NCI-H2171 (cell line): ENCODE measurements at regions not wholly inside any gene's neighbourhood (a gene's known extent, or its start where the extent isn't known, plus 50 kb on each side); places are given as distances from the start of the nearest gene placed in this dataset.

Experiments used
- DNase-seq: peaks from one replicate; lab custom pipeline; 2025; lab: John Stamatoyannopoulos, UW

DNA sequence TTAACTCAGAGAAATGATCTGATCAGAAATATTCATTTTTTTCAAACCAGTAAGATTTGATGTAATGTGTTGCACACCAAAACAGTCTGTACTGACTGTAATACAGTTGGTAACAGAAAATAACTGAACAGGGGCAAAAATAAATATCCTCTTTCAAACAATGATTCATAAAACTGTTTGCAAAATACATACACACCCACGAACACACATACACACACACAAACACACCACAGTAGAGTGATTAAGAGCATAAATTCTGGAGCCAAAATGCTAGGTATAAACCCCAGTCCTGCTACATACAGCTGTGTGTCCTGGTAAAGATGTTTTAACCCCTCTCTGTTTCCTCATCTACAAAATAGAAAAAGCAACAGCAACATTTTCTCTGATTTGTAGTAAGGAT is 376.6 kb downstream of the PDGFC start:
- DNase-seq = no peak

DNA sequence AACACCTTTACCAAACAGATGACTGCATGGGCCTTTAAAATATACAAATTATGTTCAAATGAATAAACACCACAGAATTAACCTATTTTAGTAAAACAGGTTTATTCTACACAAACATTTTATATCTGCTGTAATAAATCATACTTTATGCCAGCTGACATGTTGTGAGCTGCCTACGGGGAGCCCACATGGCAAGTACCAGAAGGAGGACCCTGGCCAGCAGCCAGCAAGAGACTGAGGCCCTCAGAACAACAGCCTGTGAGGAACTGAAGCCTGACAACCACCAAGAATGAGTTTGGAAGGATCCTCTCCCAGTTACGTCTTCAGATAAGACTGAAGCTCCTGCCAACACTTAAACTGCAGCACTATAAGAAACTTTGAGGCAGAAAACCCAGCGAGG is 377.0 kb downstream of the PDGFC start:
- peak; percentile 76 for DNase-seq

DNA sequence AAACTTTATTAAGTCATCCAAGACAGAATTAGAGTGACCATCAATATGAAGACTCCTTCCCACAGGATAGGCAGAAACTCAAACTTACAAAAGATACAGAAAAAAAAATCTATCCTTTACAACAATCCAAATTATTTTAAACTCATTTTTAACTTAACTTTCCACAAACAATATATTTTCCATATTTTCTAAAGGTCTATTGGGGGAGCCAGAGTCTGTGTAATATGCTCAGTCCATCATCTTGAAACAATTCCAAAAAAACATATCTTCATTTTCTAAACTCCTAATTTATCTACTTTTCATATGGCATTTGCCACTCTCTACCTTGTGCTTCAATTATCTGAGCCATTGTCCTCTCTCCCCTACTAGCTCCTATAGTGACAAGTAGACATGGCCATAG is 378.1 kb downstream of the PDGFC start:
- no peak for DNase-seq

DNA sequence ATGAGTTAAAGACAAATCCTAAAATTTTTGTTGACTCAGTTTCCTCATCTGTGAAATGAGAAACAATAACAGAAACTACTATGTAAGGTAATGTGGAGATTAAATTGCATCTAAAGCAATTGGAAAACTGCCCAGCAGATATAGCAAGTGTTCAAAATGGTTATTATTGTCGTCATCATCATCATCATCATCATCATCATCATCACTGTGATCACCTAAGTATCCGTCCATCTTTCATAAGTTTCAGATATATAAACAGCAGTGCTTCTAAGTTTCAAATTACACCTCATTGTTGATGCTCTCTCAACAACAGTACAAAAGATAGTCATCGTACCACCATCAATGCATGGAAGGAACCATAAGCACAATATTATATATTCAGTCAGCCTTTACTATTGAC is 379.9 kb downstream of the PDGFC start:
- DNase-seq = no peak

DNA sequence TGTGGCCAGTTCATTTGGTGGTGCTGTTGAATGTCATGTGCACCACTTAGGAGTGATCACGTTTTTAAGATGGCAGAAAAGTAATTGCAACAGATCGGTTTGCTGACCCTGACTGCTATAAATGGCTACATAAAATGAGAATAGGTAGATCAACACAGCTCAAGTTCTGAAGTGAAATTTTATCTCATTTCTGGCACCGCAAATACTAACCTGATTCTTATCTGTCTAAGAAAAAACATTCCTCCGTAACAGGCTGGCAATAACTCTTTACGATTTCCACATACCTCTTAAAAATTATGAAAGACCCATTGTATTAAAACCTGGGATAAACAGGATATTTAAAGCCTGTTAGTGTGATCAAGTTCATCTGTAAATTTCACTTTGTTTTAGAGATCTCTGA is 387.5 kb downstream of the PDGFC start:
- DNase-seq = no peak

DNA sequence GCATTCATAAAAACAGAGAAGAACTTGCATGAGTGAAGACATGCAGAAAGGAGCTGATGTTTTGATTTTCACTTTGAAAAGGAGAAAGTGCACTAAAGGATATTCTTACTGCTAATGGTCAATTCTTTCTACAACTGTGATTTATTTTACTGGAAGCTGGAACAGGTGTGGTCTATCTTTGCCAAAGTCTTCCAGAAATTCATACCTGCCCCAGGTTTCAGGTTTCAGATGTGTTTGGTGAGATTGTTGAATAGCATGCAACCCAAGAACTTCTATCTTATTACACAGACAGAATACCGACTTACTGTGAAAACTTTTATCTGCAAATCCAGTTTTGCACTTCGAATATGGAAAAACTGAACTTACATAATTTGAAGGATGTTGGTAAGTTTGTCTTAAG is 388.3 kb downstream of the PDGFC start:
- DNase-seq = no peak

DNA sequence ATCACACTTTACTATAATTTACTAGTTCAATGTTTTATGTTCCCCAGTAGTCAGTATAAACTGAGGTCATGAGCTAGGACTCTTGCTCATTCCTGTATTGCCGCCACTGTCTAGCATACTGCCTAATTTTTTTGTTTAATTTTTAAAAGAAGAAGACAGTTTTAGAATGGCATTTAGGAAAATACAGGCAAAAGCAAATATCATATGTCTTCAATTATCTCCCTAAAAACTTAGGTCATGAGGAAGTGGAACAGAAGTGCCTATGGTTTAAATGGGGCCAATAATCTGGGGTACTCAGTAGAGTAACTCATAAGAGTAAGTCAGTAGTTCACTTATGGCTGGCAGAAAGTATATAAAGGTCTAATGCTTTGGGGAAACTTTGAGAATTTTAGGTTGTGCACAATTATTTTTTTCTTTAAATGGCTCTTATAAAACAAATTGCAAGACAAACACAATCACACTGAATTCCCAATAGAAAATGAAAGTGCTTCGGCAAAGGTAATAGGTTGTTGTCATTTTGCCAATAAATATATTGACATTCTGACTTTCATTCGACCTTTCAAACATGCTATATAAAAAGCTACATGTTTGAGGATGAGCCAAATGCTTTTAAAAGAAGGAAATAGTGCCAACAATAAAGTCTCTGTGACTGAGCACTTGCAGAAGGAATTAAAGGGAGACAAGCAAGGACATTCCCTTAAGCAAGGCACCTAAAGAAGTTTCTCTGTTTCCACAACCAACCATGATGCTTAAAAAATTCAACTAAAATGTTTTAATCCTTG is 390.1 kb downstream of the PDGFC start:
- no peak for DNase-seq

DNA sequence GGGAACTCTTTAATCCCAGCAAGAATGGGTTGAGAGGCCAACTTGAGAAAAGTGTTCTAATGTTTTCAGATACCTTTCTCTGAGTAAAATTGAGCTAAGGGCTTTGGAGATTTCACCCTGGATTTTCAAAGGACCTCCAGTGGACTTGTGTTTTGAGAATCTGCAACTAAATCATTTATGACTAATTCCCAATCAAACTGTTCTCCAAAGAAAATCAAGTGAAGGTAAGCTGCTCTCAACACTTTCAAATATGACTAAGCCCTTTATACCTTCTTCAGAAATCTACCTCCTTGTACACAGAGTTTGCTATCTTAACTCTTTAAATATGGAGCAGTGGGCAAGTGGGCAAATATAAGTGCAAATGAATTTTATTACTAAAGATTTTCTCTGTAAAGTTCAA is 392.9 kb downstream of the PDGFC start:
- DNase-seq = no peak

DNA sequence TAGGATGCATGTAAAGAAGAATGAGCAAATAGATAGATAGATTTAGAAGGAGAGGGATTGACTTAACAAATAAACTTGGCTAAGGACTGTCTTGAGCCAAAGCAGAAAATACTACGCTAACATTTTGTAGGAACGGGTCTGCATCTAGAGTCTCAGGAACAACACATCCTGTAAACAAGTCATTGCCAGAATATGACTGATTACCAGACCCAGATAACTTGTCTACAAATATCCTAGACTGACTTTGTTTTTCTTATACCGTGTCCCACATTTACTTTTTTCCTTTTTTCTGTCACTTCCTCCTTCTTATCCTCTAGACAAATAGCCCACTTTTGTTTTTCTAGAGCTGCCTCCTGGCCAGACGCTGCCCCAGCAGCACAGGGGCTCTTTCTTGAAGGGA is 393.6 kb downstream of the PDGFC start:
- no peak for DNase-seq

DNA sequence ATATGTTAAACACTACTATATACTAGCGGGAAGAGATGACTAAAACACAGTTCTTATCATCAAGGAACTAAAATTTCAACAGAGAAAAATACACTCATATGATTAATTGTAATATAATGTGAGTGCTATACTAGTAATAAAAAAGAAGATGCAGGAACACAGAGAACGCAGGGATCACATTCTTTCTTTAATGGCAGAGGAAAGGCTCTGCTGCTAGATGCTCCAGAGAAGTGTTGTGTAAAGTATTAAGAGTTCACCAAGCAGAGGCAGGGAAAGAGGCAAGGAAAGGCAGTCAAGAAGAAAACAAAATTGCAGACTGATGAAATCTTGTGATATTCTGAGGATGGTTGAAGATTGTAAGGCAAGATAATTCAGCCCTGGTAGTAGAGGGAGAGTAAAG is 394.7 kb downstream of the PDGFC start:
- DNase-seq = no peak

DNA sequence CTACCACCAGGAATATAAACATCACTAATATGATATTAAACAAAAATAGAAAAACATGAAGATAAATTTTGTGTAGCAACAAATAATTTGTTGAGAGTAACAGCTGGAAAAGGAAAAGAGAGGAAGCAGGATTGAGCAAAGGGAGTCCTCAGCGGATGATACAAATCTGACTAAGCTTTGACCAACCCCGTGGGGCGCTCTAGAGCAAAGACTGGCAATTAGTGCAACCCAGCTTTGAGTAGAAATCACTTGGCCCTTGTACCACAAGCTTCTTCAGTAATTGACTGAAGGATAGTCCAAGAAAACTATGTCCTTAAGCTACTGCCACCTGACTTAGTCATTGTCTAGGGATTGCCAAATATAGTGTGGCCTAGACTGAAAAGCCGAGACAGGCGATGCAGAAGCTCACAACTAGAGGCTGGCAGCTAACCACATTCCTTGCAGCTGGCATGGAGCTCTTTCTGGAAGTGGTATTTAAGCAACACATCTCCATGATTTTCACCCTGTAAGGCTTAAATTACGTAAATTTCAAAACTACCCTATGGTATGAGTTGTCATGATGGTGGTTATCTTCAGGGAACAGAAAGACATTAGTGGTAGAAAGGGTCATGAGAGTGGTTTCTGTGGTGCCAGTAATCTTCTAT is 396.0 kb downstream of the PDGFC start:
- DNase-seq = no peak

DNA sequence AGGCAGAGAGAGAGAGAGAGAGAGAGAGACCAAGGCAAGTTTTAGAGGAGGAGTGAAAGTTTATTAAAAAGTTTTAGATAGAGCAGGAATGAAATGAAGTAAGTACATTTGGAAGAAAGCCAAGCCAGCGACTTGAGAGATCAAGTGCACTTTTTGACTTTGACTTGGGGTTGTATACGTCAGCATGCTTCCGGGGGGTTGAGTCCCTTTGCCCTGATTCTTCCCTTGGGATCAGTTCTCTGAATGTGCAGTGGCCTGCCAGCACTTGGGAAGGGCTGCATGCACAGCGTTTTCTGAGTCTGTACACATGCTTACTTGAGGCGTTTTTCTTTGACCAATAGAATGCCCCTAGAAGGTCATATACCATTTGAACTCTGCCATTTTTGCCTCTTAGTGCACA is 400.5 kb downstream of the PDGFC start:
- no peak for DNase-seq

DNA sequence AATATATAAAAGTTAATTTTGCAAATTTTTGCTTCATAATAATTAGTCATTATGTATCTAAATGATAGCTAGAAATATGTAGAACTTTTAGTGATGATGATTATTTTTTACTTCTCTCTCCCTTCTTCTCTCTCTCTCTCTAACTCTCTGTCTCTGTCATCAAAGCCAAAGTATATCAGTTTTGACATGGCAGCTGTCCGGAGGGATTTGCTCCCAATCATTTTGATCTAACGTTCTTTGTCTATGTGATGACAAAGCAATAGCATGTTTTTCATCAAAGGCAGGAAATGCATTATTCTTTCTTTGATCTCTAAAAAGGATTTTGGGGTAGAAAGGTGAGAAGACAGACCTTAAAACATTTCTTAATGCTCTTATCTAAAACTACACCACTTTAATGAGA is 402.1 kb downstream of the PDGFC start:
- DNase-seq = no peak

DNA sequence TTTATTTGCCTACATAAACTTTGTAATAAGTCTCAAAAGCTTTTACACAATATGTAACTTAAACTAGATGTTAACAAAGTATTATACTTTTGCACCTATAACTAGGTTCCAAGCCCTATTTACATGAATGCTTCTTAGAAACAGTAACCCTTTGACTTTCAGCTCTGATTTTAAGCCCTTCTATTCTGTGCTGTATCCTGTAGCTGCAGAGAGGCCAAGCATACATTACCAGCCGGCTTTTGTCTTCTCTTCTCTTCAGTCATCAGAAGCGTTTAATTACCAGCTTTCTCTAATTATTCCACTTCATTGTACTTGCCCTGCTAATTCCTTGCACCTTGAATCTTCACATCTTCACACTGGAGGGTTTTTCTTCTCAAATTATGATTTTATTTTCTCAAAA is 403.1 kb downstream of the PDGFC start:
- no peak for DNase-seq

DNA sequence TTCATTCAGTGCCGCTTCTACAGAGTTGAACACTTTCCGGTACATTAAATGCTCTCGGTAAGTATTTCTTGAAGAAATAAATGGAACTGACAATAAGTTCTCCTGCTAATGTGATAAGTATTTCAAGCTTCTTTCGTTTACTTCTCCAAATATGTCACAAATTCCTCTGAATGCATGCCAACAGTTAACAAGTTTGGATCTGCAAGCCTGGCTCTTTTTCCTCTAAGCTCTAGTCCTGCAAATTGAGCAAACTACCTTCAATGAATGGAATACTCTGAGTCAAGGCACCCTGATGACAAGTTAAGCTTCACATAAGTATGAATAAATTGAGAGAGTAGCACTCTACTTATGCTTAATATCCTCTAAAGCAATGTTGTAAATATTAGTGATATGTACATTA is 403.6 kb downstream of the PDGFC start:
- DNase-seq = no peak

DNA sequence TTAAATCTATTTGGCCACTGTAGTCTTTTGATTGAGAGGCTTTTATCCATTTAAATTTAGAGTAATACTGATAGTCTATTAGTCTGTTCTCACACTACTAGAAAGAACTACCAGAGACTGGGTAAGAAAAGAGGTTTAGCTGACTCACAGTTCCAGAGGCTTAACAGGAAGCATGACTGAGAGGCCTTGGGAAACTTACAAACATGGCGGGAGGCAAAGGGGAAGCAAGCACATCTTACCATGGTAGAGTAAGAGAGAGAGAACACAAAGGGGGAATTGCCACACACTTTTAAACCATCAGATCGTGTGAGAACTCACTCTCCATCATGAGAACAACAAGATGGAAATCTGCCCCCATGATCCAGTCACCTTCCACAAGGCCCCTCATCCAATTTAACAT is 410.9 kb downstream of the PDGFC start:
- no peak for DNase-seq

DNA sequence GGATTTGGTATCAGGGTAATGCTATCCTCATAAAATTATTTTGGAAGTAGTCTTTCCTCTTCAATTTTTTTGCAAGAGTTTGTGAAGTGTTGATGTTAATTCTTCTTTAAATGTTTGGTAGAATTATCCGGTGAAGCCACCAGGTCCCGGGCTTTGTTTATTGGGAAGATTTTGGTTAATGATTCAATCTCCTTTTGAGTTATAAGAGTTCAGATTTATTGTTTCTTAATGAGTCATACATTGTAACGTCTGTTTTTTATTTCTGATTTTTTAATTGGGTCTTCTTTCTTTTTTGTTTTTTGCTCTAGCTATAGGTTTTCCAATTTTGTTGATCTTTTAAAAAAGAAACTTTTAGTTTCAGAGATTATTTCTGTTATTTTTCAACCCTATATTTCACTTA is 412.3 kb downstream of the PDGFC start:
- no peak for DNase-seq

DNA sequence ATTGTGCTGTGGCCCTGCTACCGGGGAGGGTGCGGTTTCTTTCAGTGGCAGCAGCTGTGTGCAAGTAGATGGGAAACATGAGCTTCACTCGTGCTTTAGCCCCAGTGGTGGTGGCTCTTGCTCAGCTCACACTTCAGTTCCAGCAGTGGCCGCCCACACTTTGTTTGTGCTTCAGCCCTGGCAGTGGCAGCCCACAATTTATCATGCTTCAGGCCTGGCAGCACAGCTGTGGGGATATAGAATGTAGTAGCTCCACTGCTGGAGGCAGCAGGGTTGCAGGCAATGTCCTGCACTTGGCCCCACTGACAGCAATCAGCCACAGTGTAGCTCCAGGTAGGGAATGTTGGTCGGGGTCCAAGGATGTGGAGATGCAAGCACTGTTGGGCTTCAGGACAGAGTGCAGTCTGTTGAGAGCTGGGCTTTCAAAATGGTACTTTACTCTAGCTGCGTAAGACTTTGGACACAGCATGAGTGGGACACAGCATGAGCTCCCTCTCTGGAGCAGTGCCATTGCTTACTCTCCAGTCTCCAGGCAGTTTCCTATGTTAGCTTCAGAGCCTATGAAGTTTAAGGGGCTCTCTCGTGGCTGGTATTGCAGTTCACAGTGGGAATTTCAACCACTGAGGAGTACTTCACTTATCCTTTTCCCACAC is 413.1 kb downstream of the PDGFC start:
- DNase-seq = no peak

DNA sequence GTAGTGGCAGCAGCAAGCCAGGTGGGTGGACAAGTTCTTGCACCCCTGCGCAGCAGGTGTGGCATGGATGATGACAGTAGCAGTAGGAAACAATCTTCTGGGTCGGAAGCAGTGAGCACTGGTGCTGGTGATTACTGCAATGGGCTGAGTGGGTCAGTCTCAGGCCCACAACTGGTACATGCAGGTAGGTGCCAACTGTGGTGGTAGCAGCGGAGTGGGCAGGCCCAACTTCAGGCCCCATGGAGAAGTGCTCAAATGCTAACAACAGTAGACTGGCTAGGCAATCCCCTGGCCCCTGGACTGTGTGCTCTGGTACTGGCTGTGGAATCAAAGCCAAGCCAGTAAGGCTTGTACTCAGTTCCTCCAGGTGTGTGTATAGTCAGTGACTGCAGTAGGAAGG is 413.7 kb downstream of the PDGFC start:
- no peak for DNase-seq

DNA sequence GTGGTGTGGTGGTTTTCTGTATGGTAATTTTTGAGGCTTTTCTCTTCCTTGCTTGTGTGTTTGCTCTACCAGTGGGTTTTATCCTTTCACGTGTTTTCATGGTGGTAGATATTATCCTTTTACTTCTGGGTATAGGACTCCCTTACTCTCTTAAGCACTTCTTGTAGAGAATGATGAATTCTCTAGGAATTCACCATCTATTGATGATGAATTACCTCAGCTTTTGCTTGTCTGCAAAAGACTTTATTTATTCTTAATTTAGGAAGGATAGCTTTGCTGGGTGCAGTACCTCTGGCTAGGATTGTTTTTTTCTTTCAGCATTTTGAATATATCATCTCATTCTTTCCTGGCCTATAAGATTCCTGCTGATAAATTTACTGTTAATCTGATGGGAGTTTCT is 415.3 kb downstream of the PDGFC start:
- no peak for DNase-seq

DNA sequence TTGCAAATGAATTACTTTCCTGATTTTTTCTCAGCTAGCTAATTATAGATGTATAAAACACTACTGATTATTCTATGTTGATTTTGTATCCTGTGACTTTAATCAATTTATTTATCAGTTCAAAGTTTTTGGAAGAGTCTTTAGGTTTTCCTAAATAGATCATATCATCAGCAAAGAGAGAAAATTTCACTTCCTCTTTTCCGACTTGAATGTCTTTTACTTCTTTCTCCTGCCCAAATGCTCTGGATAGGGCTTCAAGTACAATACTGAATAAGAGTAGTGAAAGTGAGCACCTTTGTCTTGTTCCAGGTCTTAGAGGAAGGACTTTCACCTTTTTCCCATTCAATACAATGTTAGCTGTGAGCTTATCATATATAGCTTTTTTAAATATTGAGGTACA is 417.9 kb downstream of the PDGFC start:
- no peak for DNase-seq

DNA sequence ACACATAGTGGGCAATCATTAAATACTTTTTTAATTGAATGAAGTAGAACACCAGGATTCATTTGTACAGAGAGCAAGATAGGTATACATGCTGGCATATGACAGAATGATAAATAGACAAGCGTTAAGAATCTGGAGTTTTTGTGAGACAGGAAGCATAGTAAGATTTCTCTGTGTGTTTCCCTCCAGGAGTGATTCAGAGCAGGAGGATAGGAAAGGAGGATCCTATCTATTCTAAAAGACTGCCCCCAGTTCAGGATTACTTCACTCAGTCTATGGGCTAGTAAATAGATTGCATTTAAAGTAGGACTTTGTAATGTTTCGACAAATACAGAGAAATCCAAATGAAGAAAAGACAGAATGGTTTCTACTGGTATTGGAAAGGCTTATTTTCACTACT is 423.7 kb downstream of the PDGFC start:
- no peak for DNase-seq

DNA sequence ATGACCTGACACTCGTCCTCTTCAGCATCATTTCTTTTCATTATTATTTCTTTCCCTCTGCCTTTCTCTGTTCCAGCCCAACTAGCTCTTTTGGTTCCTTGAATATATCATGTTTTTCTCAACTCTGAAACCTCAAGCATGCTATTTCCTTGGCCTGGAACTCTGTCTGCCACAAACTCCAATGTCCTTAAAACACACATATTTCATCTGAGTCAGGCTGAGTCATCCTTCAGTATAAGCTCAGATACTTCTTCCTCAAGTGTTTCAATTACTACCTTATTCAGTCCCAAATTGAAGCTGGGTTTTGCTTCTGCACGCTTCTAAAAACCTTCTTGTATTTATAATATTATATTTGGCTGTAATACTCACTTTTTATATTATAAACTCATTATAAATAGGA is 424.2 kb downstream of the PDGFC start:
- DNase-seq = no peak
